ENCODE measurements at regions not wholly inside any gene's neighbourhood (a gene's known extent, or its start where the extent isn't known, plus 50 kb on each side); places are given as distances from the start of the nearest gene placed in this dataset.

DNA sequence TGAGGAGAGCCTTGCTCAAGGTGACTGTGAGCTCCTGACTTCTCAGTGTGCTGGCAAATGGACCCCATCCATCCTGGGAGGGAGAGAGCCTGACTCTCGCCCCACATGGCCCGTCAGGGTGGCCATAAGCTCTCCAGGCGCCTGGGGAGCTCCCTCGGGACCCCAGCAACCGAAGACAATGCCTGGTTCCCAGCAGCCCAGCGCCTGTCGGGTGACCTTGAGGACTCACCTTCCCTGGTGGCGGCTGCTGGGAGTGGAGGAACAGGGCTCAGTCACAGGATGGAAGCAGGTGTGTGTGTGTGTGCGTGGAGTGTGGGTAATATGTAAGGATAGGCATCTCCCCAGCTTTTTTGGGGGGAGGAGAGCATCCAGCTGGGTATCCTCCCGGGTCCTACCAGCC is 190.3 kb downstream of the MELK start:
- no peak for DNase-seq (ENCODE audit: low spot score)
- no peak overlapping the region for H3K4me3 ChIP-seq
- TF ChIP-seq, protein P1, sequence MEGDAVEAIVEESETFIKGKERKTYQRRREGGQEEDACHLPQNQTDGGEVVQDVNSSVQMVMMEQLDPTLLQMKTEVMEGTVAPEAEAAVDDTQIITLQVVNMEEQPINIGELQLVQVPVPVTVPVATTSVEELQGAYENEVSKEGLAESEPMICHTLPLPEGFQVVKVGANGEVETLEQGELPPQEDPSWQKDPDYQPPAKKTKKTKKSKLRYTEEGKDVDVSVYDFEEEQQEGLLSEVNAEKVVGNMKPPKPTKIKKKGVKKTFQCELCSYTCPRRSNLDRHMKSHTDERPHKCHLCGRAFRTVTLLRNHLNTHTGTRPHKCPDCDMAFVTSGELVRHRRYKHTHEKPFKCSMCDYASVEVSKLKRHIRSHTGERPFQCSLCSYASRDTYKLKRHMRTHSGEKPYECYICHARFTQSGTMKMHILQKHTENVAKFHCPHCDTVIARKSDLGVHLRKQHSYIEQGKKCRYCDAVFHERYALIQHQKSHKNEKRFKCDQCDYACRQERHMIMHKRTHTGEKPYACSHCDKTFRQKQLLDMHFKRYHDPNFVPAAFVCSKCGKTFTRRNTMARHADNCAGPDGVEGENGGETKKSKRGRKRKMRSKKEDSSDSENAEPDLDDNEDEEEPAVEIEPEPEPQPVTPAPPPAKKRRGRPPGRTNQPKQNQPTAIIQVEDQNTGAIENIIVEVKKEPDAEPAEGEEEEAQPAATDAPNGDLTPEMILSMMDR (IDR thresholded peaks at IDR 0.05): no peak
- H3K27ac ChIP-seq: no peak overlapping the region

- H3K27ac ChIP-seq: no peak overlapping the region
- TF ChIP-seq, protein P1 (IDR thresholded peaks at IDR 0.05): no peak
- no peak for DNase-seq (ENCODE audit: low spot score)
- no peak overlapping the region for H3K4me3 ChIP-seq
Observed at GRCh38 chr9:36763778-36764177, 191.1 kb downstream of the MELK start.

- H3K4me3 ChIP-seq: no peak overlapping the region
Observed at GRCh38 chr9:36764364-36765076, 191.8 kb downstream of the MELK start.

GRCh38 chr9:36765077-36765390 is 192.3 kb downstream of the MELK start:
- no peak overlapping the region for H3K27ac ChIP-seq
- H3K4me3 ChIP-seq: no peak overlapping the region
- DNase-seq (ENCODE audit: low spot score): no peak
- TF ChIP-seq, protein P1 (IDR thresholded peaks at IDR 0.05): no peak

More at GRCh38 chr9:36764364-36765076, 191.8 kb downstream of the MELK start:
- H3K27ac ChIP-seq: no peak overlapping the region
- TF ChIP-seq, protein P1 (IDR thresholded peaks at IDR 0.05): no peak
- DNase-seq (ENCODE audit: low spot score): no peak

DNA sequence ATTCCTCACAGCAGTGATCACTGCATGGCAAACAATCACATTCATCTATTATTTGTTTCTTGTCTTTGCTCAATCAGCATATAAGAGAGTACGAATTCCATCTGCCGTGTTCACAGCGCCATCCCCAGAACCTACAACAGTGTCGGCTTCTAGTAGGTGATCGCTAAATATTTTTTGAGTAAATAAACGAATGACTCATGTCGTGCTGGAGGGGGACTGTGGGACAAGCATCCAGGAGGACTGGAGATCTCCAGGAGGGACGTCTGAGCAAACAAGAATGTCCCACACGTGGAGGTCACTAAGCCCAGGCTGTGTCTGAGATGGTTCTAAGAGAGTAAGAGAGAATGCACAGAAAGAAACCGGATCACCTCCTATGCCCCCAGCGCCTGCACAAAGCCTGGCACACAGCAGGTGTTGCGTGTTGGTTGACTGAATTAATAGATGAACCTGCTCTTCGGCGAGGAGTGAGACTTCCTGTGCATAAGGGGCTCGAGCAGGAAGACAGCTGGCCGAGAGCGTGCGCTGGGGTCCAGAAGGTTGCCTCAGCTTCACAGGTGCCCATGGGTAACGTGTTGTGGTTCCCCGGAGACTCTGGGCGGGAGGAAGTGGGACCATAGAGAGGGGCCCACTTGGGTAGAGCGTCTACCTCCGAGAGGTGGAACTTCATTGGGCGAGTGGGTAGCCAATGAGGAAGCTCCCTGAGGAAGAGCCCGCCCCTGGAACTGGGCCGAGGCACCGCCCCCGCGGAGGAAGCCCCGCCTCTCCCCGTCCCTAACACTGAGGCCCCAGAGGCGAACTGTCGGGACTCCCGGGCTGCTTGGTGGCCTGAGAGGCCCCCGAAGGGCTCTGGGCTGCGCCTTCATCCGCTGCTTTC is 193.0 kb downstream of the MELK start:
- H3K4me3 ChIP-seq: peak overlapping the region; percentile 50
- H3K27ac ChIP-seq: no peak overlapping the region
- no peak for DNase-seq (ENCODE audit: low spot score)
- TF ChIP-seq, protein P1 (IDR thresholded peaks at IDR 0.05): no peak

DNA sequence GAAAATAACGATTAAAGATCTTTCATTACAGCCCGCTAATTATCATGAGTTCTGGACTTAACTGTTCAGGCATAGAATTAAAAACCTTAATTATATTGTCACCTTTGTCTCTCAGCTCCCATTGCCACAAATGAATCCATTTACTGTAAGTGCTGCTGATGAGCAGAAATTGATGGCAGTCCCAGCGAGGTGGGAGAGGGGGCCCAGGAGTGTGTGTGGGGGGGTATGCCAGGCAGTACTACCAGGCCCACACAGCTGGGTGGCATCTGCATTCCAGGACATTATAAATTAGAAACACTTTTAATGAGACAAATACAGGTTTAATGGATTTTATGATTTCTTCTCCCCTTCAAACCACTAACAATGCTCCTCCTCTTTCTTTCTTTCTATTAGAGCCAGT is 196.0 kb downstream of the MELK start:
- TF ChIP-seq, protein P1 (IDR thresholded peaks at IDR 0.05): no peak
- DNase-seq (ENCODE audit: low spot score): no peak

More for the DNA sequence above, 196.0 kb downstream of the MELK start:
- H3K27ac ChIP-seq: no peak overlapping the region
- no peak overlapping the region for H3K4me3 ChIP-seq

All from coronary artery (tissue), 2 donors.